Activated CD8-positive, alpha-beta memory T cell treated with anti-CD3 and anti-CD28 coated beads for 1 hour (primary cell): ENCODE measurements at regions not wholly inside any gene's neighbourhood (a gene's known extent, or its start where the extent isn't known, plus 50 kb on each side); places are given as distances from the start of the nearest gene placed in this dataset.

Experiments used
- DNase-seq, 2 donors: peaks; one replicate each; pipeline ENCODE4 v3.0.0-alpha.2; 2020; ENCODE audit warnings: low read depth in 1 of 2; ENCODE audit errors: extremely low read depth in 1 of 2

GRCh38 chr13:80040196-80040980 lies 300.5 kb downstream of the SPRY2 start:
- DNase-seq: no peak

- no peak for DNase-seq
Observed at GRCh38 chr13:80039000-80039399, 301.9 kb downstream of the SPRY2 start.

GRCh38 chr13:80038371-80038770 lies 302.6 kb downstream of the SPRY2 start:
- no peak for DNase-seq

GRCh38 chr13:80037505-80037888 lies 303.4 kb downstream of the SPRY2 start:
- DNase-seq: no peak

GRCh38 chr13:80036845-80037504 lies 304.0 kb downstream of the SPRY2 start:
- DNase-seq: no peak

- DNase-seq: no peak
Observed at GRCh38 chr13:80035096-80035495, 305.8 kb downstream of the SPRY2 start.

- DNase-seq: no peak
Observed at GRCh38 chr13:80033951-80034350, 307.0 kb downstream of the SPRY2 start.

GRCh38 chr13:80033286-80033685 lies 307.6 kb downstream of the SPRY2 start:
- no peak for DNase-seq

- DNase-seq: no peak
Observed at GRCh38 chr13:80030491-80030890, 310.4 kb downstream of the SPRY2 start.

- DNase-seq: no peak
Observed at GRCh38 chr13:80029170-80029569, 311.8 kb downstream of the SPRY2 start.

GRCh38 chr13:80022146-80022545 lies 318.8 kb downstream of the SPRY2 start:
- no peak for DNase-seq

GRCh38 chr13:80012251-80012650 lies 328.7 kb downstream of the SPRY2 start:
- DNase-seq: no peak

- DNase-seq: no peak
Observed at GRCh38 chr13:80011448-80012212, 329.3 kb downstream of the SPRY2 start.

GRCh38 chr13:80010846-80011245 lies 330.1 kb downstream of the SPRY2 start:
- DNase-seq: no peak

GRCh38 chr13:80010286-80010831 lies 330.6 kb downstream of the SPRY2 start:
- no peak for DNase-seq

- DNase-seq: no peak
Observed at GRCh38 chr13:80009760-80010159, 331.2 kb downstream of the SPRY2 start.

GRCh38 chr13:80006940-80007339 lies 334.0 kb downstream of the SPRY2 start:
- no peak for DNase-seq

GRCh38 chr13:80001510-80001842 lies 339.4 kb downstream of the SPRY2 start:
- no peak for DNase-seq

- no peak for DNase-seq
Observed at GRCh38 chr13:80000684-80001509, 340.0 kb downstream of the SPRY2 start.

GRCh38 chr13:79999601-80000000 lies 341.3 kb downstream of the SPRY2 start:
- no peak for DNase-seq
